ENCODE measurements at regions not wholly inside any gene's neighbourhood (a gene's known extent, or its start where the extent isn't known, plus 50 kb on each side); places are given as distances from the start of the nearest gene placed in this dataset.

- H3K4me1 ChIP-seq (ENCODE audit: control insufficient read depth, insufficient read depth, low read length): no peaks in the 10 kb centered on the region
- no peak overlapping the region for H3K27ac ChIP-seq (ENCODE audit: low read length)
- H3K4me3 ChIP-seq (ENCODE audit: low read length in 2 of 2): no peak overlapping the region
- H3K9me3 ChIP-seq (ENCODE audit: control insufficient read depth in 2 of 2, low read length in 2 of 2): no peaks in the 10 kb centered on the region
- H3K36me3 ChIP-seq (ENCODE audit: control insufficient read depth in 2 of 2, insufficient read depth in 2 of 2, low read length in 2 of 2): no peaks in the 10 kb centered on the region
- no peaks in the 10 kb centered on the region for H3K27me3 ChIP-seq (ENCODE audit: control insufficient read depth in 1 of 2, insufficient read depth in 2 of 2, low read length in 2 of 2)
- H3K9ac ChIP-seq (ENCODE audit: low read length in 2 of 2): no peak overlapping the region
Observed at GRCh38 chr4:81816031-81816761, 344.5 kb upstream of the RASGEF1B start.

DNA sequence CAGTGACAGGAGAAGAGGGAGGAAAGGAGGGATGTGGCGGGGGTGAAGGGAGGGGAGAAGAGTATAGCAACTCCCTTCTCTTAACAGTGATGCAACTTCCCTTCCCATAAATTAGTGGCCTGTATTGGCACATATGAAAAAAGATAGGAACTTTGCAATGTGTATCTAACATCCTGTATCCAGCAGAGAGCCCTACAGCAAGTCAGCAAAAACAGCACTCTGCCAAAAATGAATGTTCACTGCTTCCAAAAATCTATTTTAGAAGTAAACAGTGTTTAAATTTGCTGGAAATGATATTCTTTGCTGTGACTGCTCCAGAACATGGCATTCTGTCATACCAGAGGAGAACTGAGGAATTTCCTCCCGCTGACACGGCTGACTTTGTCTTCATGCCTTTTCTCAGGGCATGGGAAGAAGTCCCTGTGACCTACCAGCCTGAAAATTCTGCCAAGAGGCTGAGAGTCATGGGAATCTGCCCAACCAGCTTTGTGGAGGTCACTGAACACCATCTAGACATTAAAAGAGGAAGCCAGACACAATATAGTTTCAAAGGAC lies 343.4 kb upstream of the RASGEF1B start:
- Histone ChIP-seq H3K4me1 (ENCODE audit: control insufficient read depth, insufficient read depth, low read length) (no peaks in the 10 kb centered on the region), H3K27ac (ENCODE audit: low read length) (no peak overlapping the region), H3K9me3 (ENCODE audit: control insufficient read depth in 2 of 2, low read length in 2 of 2) (no peaks in the 10 kb centered on the region), H3K4me3 (ENCODE audit: low read length in 2 of 2) (no peak overlapping the region), H3K27me3 (ENCODE audit: control insufficient read depth in 1 of 2, insufficient read depth in 2 of 2, low read length in 2 of 2) (no peaks in the 10 kb centered on the region), H3K9ac (ENCODE audit: low read length in 2 of 2) (no peak overlapping the region), H3K36me3 (ENCODE audit: control insufficient read depth in 2 of 2, insufficient read depth in 2 of 2, low read length in 2 of 2) (no peaks in the 10 kb centered on the region)

DNA sequence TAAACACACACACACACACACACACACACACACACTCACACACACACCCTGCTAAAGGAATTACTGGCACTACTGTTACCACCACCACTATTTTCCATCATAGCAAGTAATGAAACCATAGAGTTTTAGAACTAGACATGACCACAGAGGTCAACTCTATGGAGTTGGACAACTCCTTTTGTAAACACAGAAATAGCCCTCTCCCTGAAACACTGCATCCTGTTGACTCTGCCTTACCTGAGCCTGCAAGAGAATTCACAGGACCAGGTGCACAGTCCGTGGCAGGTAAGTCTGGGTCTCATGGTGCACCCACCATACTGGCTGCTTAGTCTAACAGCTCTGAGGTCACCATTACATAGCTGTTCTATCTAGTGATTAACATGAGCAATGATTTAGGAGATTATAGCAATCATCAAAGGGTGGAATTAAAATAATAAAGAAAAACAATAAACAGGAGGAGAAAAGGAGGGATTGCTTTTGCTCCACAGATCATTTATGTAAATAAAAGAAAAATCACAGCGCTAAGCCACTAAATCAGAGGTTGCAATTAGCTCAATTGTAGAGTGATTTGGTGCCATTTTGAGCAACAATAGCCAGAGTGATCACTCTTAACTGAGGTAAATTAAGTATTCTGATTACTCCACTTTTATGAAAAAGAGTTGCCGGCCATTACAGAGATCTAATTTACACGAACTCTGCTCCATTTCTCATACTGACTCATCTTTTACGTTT lies 340.0 kb upstream of the RASGEF1B start:
- Histone ChIP-seq H3K27ac (ENCODE audit: low read length) (no peak overlapping the region), H3K27me3 (ENCODE audit: control insufficient read depth in 1 of 2, insufficient read depth in 2 of 2, low read length in 2 of 2) (no peaks in the 10 kb centered on the region), H3K36me3 (ENCODE audit: control insufficient read depth in 2 of 2, insufficient read depth in 2 of 2, low read length in 2 of 2) (no peaks in the 10 kb centered on the region), H3K9me3 (ENCODE audit: control insufficient read depth in 2 of 2, low read length in 2 of 2) (no peaks in the 10 kb centered on the region), H3K4me1 (ENCODE audit: control insufficient read depth, insufficient read depth, low read length) (no peaks in the 10 kb centered on the region), H3K4me3 (ENCODE audit: low read length in 2 of 2) (no peak overlapping the region), H3K9ac (ENCODE audit: low read length in 2 of 2) (no peak overlapping the region)

GRCh38 chr4:81808011-81808672 lies 336.4 kb upstream of the RASGEF1B start:
- no peaks in the 10 kb centered on the region for H3K9me3 ChIP-seq (ENCODE audit: control insufficient read depth in 2 of 2, low read length in 2 of 2)
- H3K4me1 ChIP-seq (ENCODE audit: control insufficient read depth, insufficient read depth, low read length): no peaks in the 10 kb centered on the region
- no peak overlapping the region for H3K27ac ChIP-seq (ENCODE audit: low read length)
- H3K4me3 ChIP-seq (ENCODE audit: low read length in 2 of 2): no peak overlapping the region
- H3K36me3 ChIP-seq (ENCODE audit: control insufficient read depth in 2 of 2, insufficient read depth in 2 of 2, low read length in 2 of 2): no peaks in the 10 kb centered on the region
- H3K27me3 ChIP-seq (ENCODE audit: control insufficient read depth in 1 of 2, insufficient read depth in 2 of 2, low read length in 2 of 2): no peaks in the 10 kb centered on the region
- no peak overlapping the region for H3K9ac ChIP-seq (ENCODE audit: low read length in 2 of 2)

GRCh38 chr4:81807386-81807785 lies 335.7 kb upstream of the RASGEF1B start:
- no peaks in the 10 kb centered on the region for H3K4me1 ChIP-seq (ENCODE audit: control insufficient read depth, insufficient read depth, low read length)
- H3K36me3 ChIP-seq (ENCODE audit: control insufficient read depth in 2 of 2, insufficient read depth in 2 of 2, low read length in 2 of 2): no peaks in the 10 kb centered on the region
- no peak overlapping the region for H3K27ac ChIP-seq (ENCODE audit: low read length)
- no peak overlapping the region for H3K9ac ChIP-seq (ENCODE audit: low read length in 2 of 2)
- no peak overlapping the region for H3K4me3 ChIP-seq (ENCODE audit: low read length in 2 of 2)
- H3K9me3 ChIP-seq (ENCODE audit: control insufficient read depth in 2 of 2, low read length in 2 of 2): no peaks in the 10 kb centered on the region
- H3K27me3 ChIP-seq (ENCODE audit: control insufficient read depth in 1 of 2, insufficient read depth in 2 of 2, low read length in 2 of 2): no peaks in the 10 kb centered on the region

- no peaks in the 10 kb centered on the region for H3K36me3 ChIP-seq (ENCODE audit: control insufficient read depth in 2 of 2, insufficient read depth in 2 of 2, low read length in 2 of 2)
- H3K4me1 ChIP-seq (ENCODE audit: control insufficient read depth, insufficient read depth, low read length): no peaks in the 10 kb centered on the region
- no peaks in the 10 kb centered on the region for H3K27me3 ChIP-seq (ENCODE audit: control insufficient read depth in 1 of 2, insufficient read depth in 2 of 2, low read length in 2 of 2)
- H3K9me3 ChIP-seq (ENCODE audit: control insufficient read depth in 2 of 2, low read length in 2 of 2): no peaks in the 10 kb centered on the region
- H3K9ac ChIP-seq (ENCODE audit: low read length in 2 of 2): no peak overlapping the region
- H3K27ac ChIP-seq (ENCODE audit: low read length): no peak overlapping the region
- no peak overlapping the region for H3K4me3 ChIP-seq (ENCODE audit: low read length in 2 of 2)
Observed at GRCh38 chr4:81806485-81806884, 334.8 kb upstream of the RASGEF1B start.

DNA sequence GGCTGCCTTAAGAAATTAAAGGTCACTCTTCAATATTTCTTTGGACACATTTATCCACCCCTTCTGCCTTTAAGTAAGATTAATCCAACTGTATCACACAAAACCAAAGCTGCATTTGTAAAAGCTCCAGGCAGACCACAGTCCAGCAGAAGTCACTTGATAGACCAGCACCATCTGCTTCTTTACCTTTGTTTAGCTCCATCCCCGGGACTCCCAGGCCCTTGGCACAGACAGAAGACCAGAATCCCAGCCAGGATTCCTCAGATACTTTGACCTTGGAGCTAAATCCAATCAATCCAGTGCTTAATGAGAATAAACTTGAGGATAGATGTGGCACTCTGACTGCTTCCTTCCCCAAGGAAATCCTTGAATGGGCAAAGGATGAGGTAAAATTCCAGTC lies 333.1 kb upstream of the RASGEF1B start:
- H3K4me1 ChIP-seq (ENCODE audit: control insufficient read depth, insufficient read depth, low read length): no peaks in the 10 kb centered on the region
- no peaks in the 10 kb centered on the region for H3K36me3 ChIP-seq (ENCODE audit: control insufficient read depth in 2 of 2, insufficient read depth in 2 of 2, low read length in 2 of 2)
- H3K9me3 ChIP-seq (ENCODE audit: control insufficient read depth in 2 of 2, low read length in 2 of 2): no peaks in the 10 kb centered on the region
- H3K4me3 ChIP-seq (ENCODE audit: low read length in 2 of 2): no peak overlapping the region
- H3K9ac ChIP-seq (ENCODE audit: low read length in 2 of 2): no peak overlapping the region
- H3K27me3 ChIP-seq (ENCODE audit: control insufficient read depth in 1 of 2, insufficient read depth in 2 of 2, low read length in 2 of 2): no peaks in the 10 kb centered on the region
- H3K27ac ChIP-seq (ENCODE audit: low read length): no peak overlapping the region

GRCh38 chr4:81802285-81802846 lies 330.7 kb upstream of the RASGEF1B start:
- Histone ChIP-seq H3K9ac (ENCODE audit: low read length in 2 of 2) (no peak overlapping the region), H3K27me3 (ENCODE audit: control insufficient read depth in 1 of 2, insufficient read depth in 2 of 2, low read length in 2 of 2) (no peaks in the 10 kb centered on the region), H3K9me3 (ENCODE audit: control insufficient read depth in 2 of 2, low read length in 2 of 2) (no peaks in the 10 kb centered on the region), H3K4me3 (ENCODE audit: low read length in 2 of 2) (no peak overlapping the region), H3K4me1 (ENCODE audit: control insufficient read depth, insufficient read depth, low read length) (no peaks in the 10 kb centered on the region), H3K27ac (ENCODE audit: low read length) (no peak overlapping the region), H3K36me3 (ENCODE audit: control insufficient read depth in 2 of 2, insufficient read depth in 2 of 2, low read length in 2 of 2) (no peaks in the 10 kb centered on the region)

DNA sequence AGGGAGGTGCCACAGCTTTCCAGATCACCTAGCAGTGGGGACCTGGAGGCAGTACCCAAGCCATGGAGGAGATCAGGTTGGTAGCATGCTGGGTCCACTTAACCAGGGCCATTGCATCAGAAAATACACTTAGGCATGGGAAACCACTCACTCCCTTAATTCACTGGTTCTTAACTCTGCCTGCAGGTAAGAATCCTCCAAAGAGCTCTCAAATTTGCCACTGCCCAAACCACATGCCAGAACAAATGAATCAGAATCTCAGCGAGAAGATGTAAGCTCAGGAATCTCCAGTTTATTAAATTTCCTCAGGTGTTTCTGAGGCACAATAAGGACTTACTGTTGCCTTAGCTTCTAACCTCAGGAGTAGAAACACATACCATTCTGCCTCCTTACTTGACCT lies 327.7 kb upstream of the RASGEF1B start:
- H3K27me3 ChIP-seq (ENCODE audit: control insufficient read depth in 1 of 2, insufficient read depth in 2 of 2, low read length in 2 of 2): no peaks in the 10 kb centered on the region
- no peaks in the 10 kb centered on the region for H3K4me1 ChIP-seq (ENCODE audit: control insufficient read depth, insufficient read depth, low read length)
- no peaks in the 10 kb centered on the region for H3K36me3 ChIP-seq (ENCODE audit: control insufficient read depth in 2 of 2, insufficient read depth in 2 of 2, low read length in 2 of 2)
- H3K4me3 ChIP-seq (ENCODE audit: low read length in 2 of 2): no peak overlapping the region
- H3K27ac ChIP-seq (ENCODE audit: low read length): no peak overlapping the region
- H3K9me3 ChIP-seq (ENCODE audit: control insufficient read depth in 2 of 2, low read length in 2 of 2): no peaks in the 10 kb centered on the region
- no peak overlapping the region for H3K9ac ChIP-seq (ENCODE audit: low read length in 2 of 2)

- H3K9ac ChIP-seq (ENCODE audit: low read length in 2 of 2): no peak overlapping the region
- H3K9me3 ChIP-seq (ENCODE audit: control insufficient read depth in 2 of 2, low read length in 2 of 2): no peaks in the 10 kb centered on the region
Observed at GRCh38 chr4:81796790-81797528, 325.3 kb upstream of the RASGEF1B start.

More at GRCh38 chr4:81796790-81797528, 325.3 kb upstream of the RASGEF1B start:
- Histone ChIP-seq H3K36me3 (ENCODE audit: control insufficient read depth in 2 of 2, insufficient read depth in 2 of 2, low read length in 2 of 2) (no peaks in the 10 kb centered on the region), H3K4me3 (ENCODE audit: low read length in 2 of 2) (no peak overlapping the region), H3K27me3 (ENCODE audit: control insufficient read depth in 1 of 2, insufficient read depth in 2 of 2, low read length in 2 of 2) (no peaks in the 10 kb centered on the region), H3K4me1 (ENCODE audit: control insufficient read depth, insufficient read depth, low read length) (no peaks in the 10 kb centered on the region), H3K27ac (ENCODE audit: low read length) (no peak overlapping the region)

Data from stomach smooth muscle (tissue), 2 donors.